ENCODE measurements at regions not wholly inside any gene's neighbourhood (a gene's known extent, or its start where the extent isn't known, plus 50 kb on each side); places are given as distances from the start of the nearest gene placed in this dataset.

- intact Hi-C loops (cut with DNase I; ENCODE audit: low total_unique reads) = no loop called here
Observed at GRCh38 chr13:111947876-111948275, 119.1 kb upstream of the SOX1 start.

GRCh38 chr13:111948281-111948680, 118.7 kb upstream of the SOX1 start:
- intact Hi-C loops (cut with DNase I; ENCODE audit: low total_unique reads) (no loop called here), in situ Hi-C loops (cut with MboI; ENCODE audit: low pct_ligation_motif_present in 1 of 4, low pct_unique_long_range_greater_than_20kb in 1 of 4, low sequenced_read_pairs in 3 of 4) (no loop called here)
- Histone ChIP-seq H3K27ac (no peak overlapping the region), H3K27me3 (no peaks in the 10 kb centered on the region), H3K36me3 (no peaks in the 10 kb centered on the region), H3K4me3 (no peak overlapping the region), H3K4me1 (no peaks in the 10 kb centered on the region), H3K9me3 (peaks cover 0 to 5% of the 10 kb centered on the region in 2 donors)
- no peak for DNase-seq
- TF ChIP-seq POLR2A (IDR thresholded peaks at IDR 0.05) (no peak), CTCF (IDR thresholded peaks at IDR 0.05) (no peak), EP300 (IDR thresholded peaks at IDR 0.05; ENCODE audit: low read depth) (no peak), POLR2AphosphoS5 (IDR thresholded peaks at IDR 0.05) (no peak)
- 87 to 91% methylated on average over 3 to 11 of the region's 11 CpGs for WGBS, 2 donors (ENCODE audit: low coverage in 1 of 2)

More at GRCh38 chr13:111947876-111948275, 119.1 kb upstream of the SOX1 start:
- H3K36me3 ChIP-seq = no peaks in the 10 kb centered on the region
- H3K4me1 ChIP-seq = no peaks in the 10 kb centered on the region
- 71% methylated on average over 15 of the region's 15 CpGs; no CpG with 5 or more reads in 1 of the 2 donors for WGBS, 2 donors (ENCODE audit: low coverage in 1 of 2)
- no peak overlapping the region for H3K4me3 ChIP-seq
- H3K9me3 ChIP-seq = peaks cover 0 to 5% of the 10 kb centered on the region in 2 donors
- H3K27me3 ChIP-seq = no peaks in the 10 kb centered on the region
- no peak for DNase-seq
- TF ChIP-seq EP300 (IDR thresholded peaks at IDR 0.05; ENCODE audit: low read depth) = no peak
- no peak for TF ChIP-seq CTCF (IDR thresholded peaks at IDR 0.05)
- no peak for TF ChIP-seq POLR2A (IDR thresholded peaks at IDR 0.05)
- TF ChIP-seq POLR2AphosphoS5 (IDR thresholded peaks at IDR 0.05) = no peak
- H3K27ac ChIP-seq = no peak overlapping the region
- in situ Hi-C loops (cut with MboI; ENCODE audit: low pct_ligation_motif_present in 1 of 4, low pct_unique_long_range_greater_than_20kb in 1 of 4, low sequenced_read_pairs in 3 of 4) = no loop called here

- WGBS, 2 donors (ENCODE audit: low coverage in 1 of 2) = 75 to 85% methylated on average over 1 to 7 of the region's 7 CpGs
- in situ Hi-C loops (cut with MboI; ENCODE audit: low pct_ligation_motif_present in 1 of 4, low pct_unique_long_range_greater_than_20kb in 1 of 4, low sequenced_read_pairs in 3 of 4) = no loop called here
Observed at GRCh38 chr13:111948811-111949210, 118.1 kb upstream of the SOX1 start.

GRCh38 chr13:111949311-111949710, 117.6 kb upstream of the SOX1 start:
- DNase-seq = no peak
- intact Hi-C loops (cut with DNase I; ENCODE audit: low total_unique reads) = no loop called here
- Histone ChIP-seq H3K9me3 (peaks cover 0 to 5% of the 10 kb centered on the region in 2 donors), H3K27ac (no peak overlapping the region), H3K36me3 (no peaks in the 10 kb centered on the region), H3K27me3 (no peaks in the 10 kb centered on the region), H3K4me1 (no peaks in the 10 kb centered on the region), H3K4me3 (no peak overlapping the region)
- 80% methylated on average over 5 of the region's 5 CpGs; no CpG with 5 or more reads in 1 of the 2 donors for WGBS, 2 donors (ENCODE audit: low coverage in 1 of 2)
- in situ Hi-C loops (cut with MboI; ENCODE audit: low pct_ligation_motif_present in 1 of 4, low pct_unique_long_range_greater_than_20kb in 1 of 4, low sequenced_read_pairs in 3 of 4) = no loop called here
- TF ChIP-seq EP300 (IDR thresholded peaks at IDR 0.05; ENCODE audit: low read depth) = no peak
- no peak for TF ChIP-seq CTCF (IDR thresholded peaks at IDR 0.05)
- TF ChIP-seq POLR2A (IDR thresholded peaks at IDR 0.05) = no peak

More at GRCh38 chr13:111948811-111949210, 118.1 kb upstream of the SOX1 start:
- no peaks in the 10 kb centered on the region for H3K36me3 ChIP-seq
- peaks cover 0 to 5% of the 10 kb centered on the region in 2 donors for H3K9me3 ChIP-seq
- no peak overlapping the region for H3K27ac ChIP-seq
- H3K4me3 ChIP-seq = no peak overlapping the region
- DNase-seq = no peak
- intact Hi-C loops (cut with DNase I; ENCODE audit: low total_unique reads) = no loop called here
- no peaks in the 10 kb centered on the region for H3K27me3 ChIP-seq
- no peaks in the 10 kb centered on the region for H3K4me1 ChIP-seq
- TF ChIP-seq POLR2A (IDR thresholded peaks at IDR 0.05) (no peak), CTCF (IDR thresholded peaks at IDR 0.05) (no peak), EP300 (IDR thresholded peaks at IDR 0.05; ENCODE audit: low read depth) (no peak), POLR2AphosphoS5 (IDR thresholded peaks at IDR 0.05) (no peak)
